ENCODE measurements at regions not wholly inside any gene's neighbourhood (a gene's known extent, or its start where the extent isn't known, plus 50 kb on each side); places are given as distances from the start of the nearest gene placed in this dataset.

- Histone ChIP-seq H3K79me2 (ENCODE audit: insufficient read depth, low read length) (no peaks in the 10 kb centered on the region), H3K9me2 (ENCODE audit: low read depth, low read length) (no peaks in the 10 kb centered on the region), H3F3A (ENCODE audit: insufficient read depth, low read length) (no peaks in the 10 kb centered on the region), H3K9me3 (ENCODE audit: low read length) (no peaks in the 10 kb centered on the region), H3K36me3 (ENCODE audit: insufficient read depth, low read length) (no peaks in the 10 kb centered on the region), H3K9ac (ENCODE audit: low read length) (no peak overlapping the region), H2AFZ (ENCODE audit: low read length) (no peak overlapping the region), H3K4me2 (ENCODE audit: low read length) (no peak overlapping the region), H3K4me3 (ENCODE audit: low read depth, low read length, poor library complexity, severe bottlenecking) (no peak overlapping the region), H3K27me3 (ENCODE audit: insufficient read depth, low read length) (no peaks in the 10 kb centered on the region), H4K20me1 (ENCODE audit: insufficient read depth, low read length) (no peaks in the 10 kb centered on the region), H3K4me1 (ENCODE audit: insufficient read depth, low read length, severe bottlenecking) (no peaks in the 10 kb centered on the region), H3K27ac (ENCODE audit: low read depth, low read length, poor library complexity, severe bottlenecking) (no peak overlapping the region)
- no peak for TF ChIP-seq CTCF (IDR thresholded peaks at IDR 0.05; ENCODE audit: low read length)
- no peak for TF ChIP-seq EZH2 (IDR thresholded peaks at IDR 0.05; ENCODE audit: borderline replicate concordance, low read length)
These were observed 486.3 kb downstream of the BCOR start for GRCh38 chrX:39611468-39611867.

- H3K9me2 ChIP-seq (ENCODE audit: low read depth, low read length) = no peaks in the 10 kb centered on the region
- TF ChIP-seq EZH2 (IDR thresholded peaks at IDR 0.05; ENCODE audit: borderline replicate concordance, low read length) (no peak), CTCF (IDR thresholded peaks at IDR 0.05; ENCODE audit: low read length) (no peak)
- no peaks in the 10 kb centered on the region for H3K4me1 ChIP-seq (ENCODE audit: insufficient read depth, low read length, severe bottlenecking)
- no peaks in the 10 kb centered on the region for H3K79me2 ChIP-seq (ENCODE audit: insufficient read depth, low read length)
- no peak overlapping the region for H3K9ac ChIP-seq (ENCODE audit: low read length)
- H4K20me1 ChIP-seq (ENCODE audit: insufficient read depth, low read length) = no peaks in the 10 kb centered on the region
- H3K27ac ChIP-seq (ENCODE audit: low read depth, low read length, poor library complexity, severe bottlenecking) = no peak overlapping the region
- no peak overlapping the region for H2AFZ ChIP-seq (ENCODE audit: low read length)
- H3K36me3 ChIP-seq (ENCODE audit: insufficient read depth, low read length) = no peaks in the 10 kb centered on the region
- no peaks in the 10 kb centered on the region for H3F3A ChIP-seq (ENCODE audit: insufficient read depth, low read length)
- peak overlapping the region; percentile 25 for H3K4me3 ChIP-seq (ENCODE audit: low read depth, low read length, poor library complexity, severe bottlenecking)
- no peaks in the 10 kb centered on the region for H3K27me3 ChIP-seq (ENCODE audit: insufficient read depth, low read length)
- H3K9me3 ChIP-seq (ENCODE audit: low read length) = no peaks in the 10 kb centered on the region
- peak overlapping the region; percentile 40; the same call in 1 of the 2 replicates for H3K4me2 ChIP-seq (ENCODE audit: low read length)
These were observed 484.2 kb downstream of the BCOR start for GRCh38 chrX:39613482-39613995.

GRCh38 chrX:39613997-39614679 is 483.6 kb downstream of the BCOR start:
- Histone ChIP-seq H3K27ac (ENCODE audit: low read depth, low read length, poor library complexity, severe bottlenecking) (no peak overlapping the region), H3F3A (ENCODE audit: insufficient read depth, low read length) (no peaks in the 10 kb centered on the region), H3K4me1 (ENCODE audit: insufficient read depth, low read length, severe bottlenecking) (no peaks in the 10 kb centered on the region), H3K9me2 (ENCODE audit: low read depth, low read length) (no peaks in the 10 kb centered on the region), H3K79me2 (ENCODE audit: insufficient read depth, low read length) (no peaks in the 10 kb centered on the region), H3K9me3 (ENCODE audit: low read length) (no peaks in the 10 kb centered on the region), H3K36me3 (ENCODE audit: insufficient read depth, low read length) (no peaks in the 10 kb centered on the region), H3K4me3 (ENCODE audit: low read depth, low read length, poor library complexity, severe bottlenecking) (peak overlapping the region; percentile 25), H3K27me3 (ENCODE audit: insufficient read depth, low read length) (no peaks in the 10 kb centered on the region), H4K20me1 (ENCODE audit: insufficient read depth, low read length) (no peaks in the 10 kb centered on the region), H3K4me2 (ENCODE audit: low read length) (peak overlapping the region; percentile 40; the same call in 1 of the 2 replicates), H2AFZ (ENCODE audit: low read length) (no peak overlapping the region), H3K9ac (ENCODE audit: low read length) (no peak overlapping the region)
- TF ChIP-seq EZH2 (IDR thresholded peaks at IDR 0.05; ENCODE audit: borderline replicate concordance, low read length) (no peak), CTCF (IDR thresholded peaks at IDR 0.05; ENCODE audit: low read length) (no peak)
